HCT116 (cell line): ENCODE measurements at regions not wholly inside any gene's neighbourhood (a gene's known extent, or its start where the extent isn't known, plus 50 kb on each side); places are given as distances from the start of the nearest gene placed in this dataset.

ENCODE experiments used
- CEBPB ChIP-seq: IDR thresholded peaks from 2 replicates; pipeline ENCODE4 v1.6.1; 2012; ENCODE audit warnings: low read depth
- ELF1 ChIP-seq: IDR thresholded peaks from 2 replicates; pipeline ENCODE4 v1.6.1; 2012; ENCODE audit warnings: low read depth, borderline replicate concordance
- EZH2 ChIP-seq: fragments of 200-600 bp; sonication (generic); IDR thresholded peaks from 2 replicates; pipeline ENCODE4 v1.6.1; 2017; ENCODE audit warnings: antibody characterized with exemption, mixed run types
- EZH2phosphoT487 ChIP-seq: fragments of 200-600 bp; IDR thresholded peaks from 2 replicates; pipeline ENCODE4 v1.6.1; 2018; ENCODE audit warnings: antibody characterized with exemption, borderline replicate concordance
- JUND ChIP-seq: IDR thresholded peaks from 2 replicates; pipeline ENCODE4 v1.6.1; 2012
- POLR2A ChIP-seq: IDR thresholded peaks from 2 replicates; pipeline ENCODE4 v1.7.0; 2011; ENCODE audit warnings: borderline replicate concordance; ENCODE audit not compliant: insufficient read depth, insufficient read length; ENCODE audit errors: extremely low read depth
- POLR2AphosphoS5 ChIP-seq: IDR thresholded peaks from 2 replicates; pipeline ENCODE4 v1.6.1; 2011; ENCODE audit warnings: mild to moderate bottlenecking, low read depth, low read length, moderate library complexity
- SIN3A ChIP-seq: IDR thresholded peaks from 2 replicates; pipeline ENCODE4 v1.6.1; 2012; ENCODE audit warnings: low read depth
- SRF ChIP-seq: IDR thresholded peaks from 2 replicates; pipeline ENCODE4 v1.6.1; 2012; ENCODE audit warnings: low read depth
- ZNF274 ChIP-seq: fragments of 200-500 bp; sonication (Bioruptor generic); IDR thresholded peaks from 2 replicates; pipeline ENCODE4 v1.6.1; 2014; ENCODE audit warnings: mild to moderate bottlenecking, low read depth, low read length, inconsistent platforms
- TF ChIP-seq, protein P1 (sequence below), 3 experiments: fragments of 200-600 bp in 1 of 3; sonication (generic) in 1 of 3; IDR thresholded peaks in 2 of 3; conservative IDR thresholded peaks in 1 of 3; 2 replicates each; pipeline ENCODE4 v1.5.1; 2012 to 2017; ENCODE audit warnings: low read depth in 2 of 3, low read length in 2 of 3, antibody characterized with exemption in 1 of 3, borderline replicate concordance in 1 of 3, control low read depth in 1 of 3, mild to moderate bottlenecking in 1 of 3, mixed read lengths in 1 of 3, mixed run types in 1 of 3, moderate library complexity in 1 of 3; ENCODE audit not compliant: insufficient read depth in 1 of 3
- TF ChIP-seq, protein P2 (sequence below): IDR thresholded peaks from 2 replicates; pipeline ENCODE4 v1.6.1; 2012; ENCODE audit warnings: low read depth
- TF ChIP-seq, protein P3 (sequence below): IDR thresholded peaks from 2 replicates; pipeline ENCODE4 v1.6.1; 2012

DNA sequence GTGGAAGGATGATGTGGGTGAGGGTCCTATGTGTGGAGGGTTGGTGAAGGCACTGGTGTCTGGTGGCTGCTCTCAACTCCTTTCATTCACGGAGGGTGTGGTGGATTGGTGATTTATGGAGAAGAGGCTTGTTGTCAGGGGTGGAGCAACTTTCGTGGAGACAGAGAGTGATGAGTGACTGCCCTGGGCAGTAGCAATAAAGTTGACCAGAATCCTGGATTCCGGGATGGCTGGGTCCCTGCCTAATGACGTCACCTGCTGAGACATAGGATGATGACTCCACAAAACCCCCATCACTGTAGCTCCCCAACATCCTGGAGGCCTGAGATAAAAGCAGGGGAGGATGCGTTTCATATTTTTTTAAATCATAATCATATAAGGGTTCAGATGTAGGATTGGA, 193.0 kb downstream of the ACKR3 start:
- TF ChIP-seq EZH2: no peak
- no peak for TF ChIP-seq POLR2A
- TF ChIP-seq, protein P1, sequence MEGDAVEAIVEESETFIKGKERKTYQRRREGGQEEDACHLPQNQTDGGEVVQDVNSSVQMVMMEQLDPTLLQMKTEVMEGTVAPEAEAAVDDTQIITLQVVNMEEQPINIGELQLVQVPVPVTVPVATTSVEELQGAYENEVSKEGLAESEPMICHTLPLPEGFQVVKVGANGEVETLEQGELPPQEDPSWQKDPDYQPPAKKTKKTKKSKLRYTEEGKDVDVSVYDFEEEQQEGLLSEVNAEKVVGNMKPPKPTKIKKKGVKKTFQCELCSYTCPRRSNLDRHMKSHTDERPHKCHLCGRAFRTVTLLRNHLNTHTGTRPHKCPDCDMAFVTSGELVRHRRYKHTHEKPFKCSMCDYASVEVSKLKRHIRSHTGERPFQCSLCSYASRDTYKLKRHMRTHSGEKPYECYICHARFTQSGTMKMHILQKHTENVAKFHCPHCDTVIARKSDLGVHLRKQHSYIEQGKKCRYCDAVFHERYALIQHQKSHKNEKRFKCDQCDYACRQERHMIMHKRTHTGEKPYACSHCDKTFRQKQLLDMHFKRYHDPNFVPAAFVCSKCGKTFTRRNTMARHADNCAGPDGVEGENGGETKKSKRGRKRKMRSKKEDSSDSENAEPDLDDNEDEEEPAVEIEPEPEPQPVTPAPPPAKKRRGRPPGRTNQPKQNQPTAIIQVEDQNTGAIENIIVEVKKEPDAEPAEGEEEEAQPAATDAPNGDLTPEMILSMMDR (IDR thresholded peaks at IDR 0.05 in 2 of 3, conservative IDR thresholded peaks at IDR 0.05 in 1 of 3; ENCODE audit: borderline replicate concordance in 1 of 3, insufficient read depth in 1 of 3, low read depth in 2 of 3, low read length in 2 of 3): no peak
- TF ChIP-seq, protein P2, sequence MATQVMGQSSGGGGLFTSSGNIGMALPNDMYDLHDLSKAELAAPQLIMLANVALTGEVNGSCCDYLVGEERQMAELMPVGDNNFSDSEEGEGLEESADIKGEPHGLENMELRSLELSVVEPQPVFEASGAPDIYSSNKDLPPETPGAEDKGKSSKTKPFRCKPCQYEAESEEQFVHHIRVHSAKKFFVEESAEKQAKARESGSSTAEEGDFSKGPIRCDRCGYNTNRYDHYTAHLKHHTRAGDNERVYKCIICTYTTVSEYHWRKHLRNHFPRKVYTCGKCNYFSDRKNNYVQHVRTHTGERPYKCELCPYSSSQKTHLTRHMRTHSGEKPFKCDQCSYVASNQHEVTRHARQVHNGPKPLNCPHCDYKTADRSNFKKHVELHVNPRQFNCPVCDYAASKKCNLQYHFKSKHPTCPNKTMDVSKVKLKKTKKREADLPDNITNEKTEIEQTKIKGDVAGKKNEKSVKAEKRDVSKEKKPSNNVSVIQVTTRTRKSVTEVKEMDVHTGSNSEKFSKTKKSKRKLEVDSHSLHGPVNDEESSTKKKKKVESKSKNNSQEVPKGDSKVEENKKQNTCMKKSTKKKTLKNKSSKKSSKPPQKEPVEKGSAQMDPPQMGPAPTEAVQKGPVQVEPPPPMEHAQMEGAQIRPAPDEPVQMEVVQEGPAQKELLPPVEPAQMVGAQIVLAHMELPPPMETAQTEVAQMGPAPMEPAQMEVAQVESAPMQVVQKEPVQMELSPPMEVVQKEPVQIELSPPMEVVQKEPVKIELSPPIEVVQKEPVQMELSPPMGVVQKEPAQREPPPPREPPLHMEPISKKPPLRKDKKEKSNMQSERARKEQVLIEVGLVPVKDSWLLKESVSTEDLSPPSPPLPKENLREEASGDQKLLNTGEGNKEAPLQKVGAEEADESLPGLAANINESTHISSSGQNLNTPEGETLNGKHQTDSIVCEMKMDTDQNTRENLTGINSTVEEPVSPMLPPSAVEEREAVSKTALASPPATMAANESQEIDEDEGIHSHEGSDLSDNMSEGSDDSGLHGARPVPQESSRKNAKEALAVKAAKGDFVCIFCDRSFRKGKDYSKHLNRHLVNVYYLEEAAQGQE: no peak
- no peak for TF ChIP-seq ZNF274
- no peak for TF ChIP-seq POLR2AphosphoS5
- no peak for TF ChIP-seq CEBPB
- no peak for TF ChIP-seq SIN3A
- TF ChIP-seq JUND: no peak
- TF ChIP-seq, protein P3, sequence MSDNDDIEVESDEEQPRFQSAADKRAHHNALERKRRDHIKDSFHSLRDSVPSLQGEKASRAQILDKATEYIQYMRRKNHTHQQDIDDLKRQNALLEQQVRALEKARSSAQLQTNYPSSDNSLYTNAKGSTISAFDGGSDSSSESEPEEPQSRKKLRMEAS: no peak
- no peak for TF ChIP-seq ELF1
- TF ChIP-seq EZH2phosphoT487: no peak
- TF ChIP-seq SRF: no peak
